ENCODE measurements at regions not wholly inside any gene's neighbourhood (a gene's known extent, or its start where the extent isn't known, plus 50 kb on each side); places are given as distances from the start of the nearest gene placed in this dataset.

GRCh38 chr2:45182667-45183295, 173.5 kb upstream of the SIX2 start:
- TF ChIP-seq POLR2A (IDR thresholded peaks at IDR 0.05) (no peak), CTCF (IDR thresholded peaks at IDR 0.05) (no peak)

Data from testis (tissue), 2 donors.